GM19372 (cell line): ENCODE measurements at regions not wholly inside any gene's neighbourhood (a gene's known extent, or its start where the extent isn't known, plus 50 kb on each side); places are given as distances from the start of the nearest gene placed in this dataset.
"Not testable (repeated sequence)": the region's sequence is repeated elsewhere in the genome, so short reads cannot be mapped to it uniquely, and the experiment has no call there.

Experiments used
- ATAC-seq: cut with Tn5 transposase; IDR thresholded peaks from one replicate; pipeline ENCODE4 v1.9.1; 2021; ENCODE audit warnings: mild to moderate bottlenecking, low read depth, moderate library complexity; ENCODE audit not compliant: unreplicated experiment

- no peak for ATAC-seq
Observed at GRCh38 chr16:85525420-85526184, 87.5 kb upstream of the GSE1 start.

GRCh38 chr16:85526185-85526974 is 86.7 kb upstream of the GSE1 start:
- no peak for ATAC-seq

- no peak for ATAC-seq
Observed at GRCh38 chr16:85527042-85527766, 85.9 kb upstream of the GSE1 start.

GRCh38 chr16:85527767-85528297 is 85.3 kb upstream of the GSE1 start:
- ATAC-seq: no peak

GRCh38 chr16:85528528-85529387 is 84.4 kb upstream of the GSE1 start:
- no peak for ATAC-seq

- ATAC-seq: no peak
Observed at GRCh38 chr16:85529489-85530369, 83.4 kb upstream of the GSE1 start.

GRCh38 chr16:85530370-85530739 is 82.8 kb upstream of the GSE1 start:
- no peak for ATAC-seq

GRCh38 chr16:85531516-85531915 is 81.6 kb upstream of the GSE1 start:
- ATAC-seq: no peak

- no peak for ATAC-seq
Observed at GRCh38 chr16:85532147-85532546, 81.0 kb upstream of the GSE1 start.

GRCh38 chr16:85533593-85533992 is 79.5 kb upstream of the GSE1 start:
- not testable (repeated sequence) for ATAC-seq

- ATAC-seq: no peak
Observed at GRCh38 chr16:85534536-85535351, 78.4 kb upstream of the GSE1 start.

- ATAC-seq: no peak
Observed at GRCh38 chr16:85535352-85536072, 77.6 kb upstream of the GSE1 start.

GRCh38 chr16:85536073-85536410 is 77.1 kb upstream of the GSE1 start:
- no peak for ATAC-seq

GRCh38 chr16:85536411-85537330 is 76.5 kb upstream of the GSE1 start:
- no peak for ATAC-seq

GRCh38 chr16:85537331-85537788 is 75.8 kb upstream of the GSE1 start:
- no peak for ATAC-seq

- no peak for ATAC-seq
Observed at GRCh38 chr16:85537795-85538401, 75.2 kb upstream of the GSE1 start.
